ENCODE measurements at regions not wholly inside any gene's neighbourhood (a gene's known extent, or its start where the extent isn't known, plus 50 kb on each side); places are given as distances from the start of the nearest gene placed in this dataset.

GRCh38 chrX:5100004-5100403 is 1128.7 kb downstream of the NLGN4X start (continued):
- TF ChIP-seq, protein P1, sequence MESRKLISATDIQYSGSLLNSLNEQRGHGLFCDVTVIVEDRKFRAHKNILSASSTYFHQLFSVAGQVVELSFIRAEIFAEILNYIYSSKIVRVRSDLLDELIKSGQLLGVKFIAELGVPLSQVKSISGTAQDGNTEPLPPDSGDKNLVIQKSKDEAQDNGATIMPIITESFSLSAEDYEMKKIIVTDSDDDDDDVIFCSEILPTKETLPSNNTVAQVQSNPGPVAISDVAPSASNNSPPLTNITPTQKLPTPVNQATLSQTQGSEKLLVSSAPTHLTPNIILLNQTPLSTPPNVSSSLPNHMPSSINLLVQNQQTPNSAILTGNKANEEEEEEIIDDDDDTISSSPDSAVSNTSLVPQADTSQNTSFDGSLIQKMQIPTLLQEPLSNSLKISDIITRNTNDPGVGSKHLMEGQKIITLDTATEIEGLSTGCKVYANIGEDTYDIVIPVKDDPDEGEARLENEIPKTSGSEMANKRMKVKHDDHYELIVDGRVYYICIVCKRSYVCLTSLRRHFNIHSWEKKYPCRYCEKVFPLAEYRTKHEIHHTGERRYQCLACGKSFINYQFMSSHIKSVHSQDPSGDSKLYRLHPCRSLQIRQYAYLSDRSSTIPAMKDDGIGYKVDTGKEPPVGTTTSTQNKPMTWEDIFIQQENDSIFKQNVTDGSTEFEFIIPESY (IDR thresholded peaks at IDR 0.05), result no peak
- TF ChIP-seq EGR1 (IDR thresholded peaks at IDR 0.05; ENCODE audit: low read depth in 2 of 2) (no peak), RXRA (IDR thresholded peaks at IDR 0.05) (no peak), FOXA1 (IDR thresholded peaks at IDR 0.05) (no peak), FOXA2 (IDR thresholded peaks at IDR 0.05) (no peak), TAF1 (conservative IDR thresholded peaks at IDR 0.05) (no peak)
- TF ChIP-seq, protein P2, sequence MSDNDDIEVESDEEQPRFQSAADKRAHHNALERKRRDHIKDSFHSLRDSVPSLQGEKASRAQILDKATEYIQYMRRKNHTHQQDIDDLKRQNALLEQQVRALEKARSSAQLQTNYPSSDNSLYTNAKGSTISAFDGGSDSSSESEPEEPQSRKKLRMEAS (IDR thresholded peaks at IDR 0.05), result no peak

GRCh38 chrX:5086388-5086787 is 1142.3 kb downstream of the NLGN4X start:
- Histone ChIP-seq H3K4me3 (ENCODE audit: low read depth in 1 of 3, low read length in 3 of 3) (no peak overlapping the region), H3K27ac (ENCODE audit: low read depth in 1 of 2, low read length in 2 of 2) (no peak overlapping the region), H3K9me3 (ENCODE audit: control insufficient read depth in 4 of 4, low read length in 3 of 4) (peaks cover 0 to 2% (median 0%) of the 10 kb centered on the region in 4 donors), H3K27me3 (ENCODE audit: control insufficient read depth in 4 of 4, insufficient read depth in 4 of 4, low read length in 3 of 4) (no peaks in the 10 kb centered on the region), H3K4me1 (ENCODE audit: control insufficient read depth in 4 of 4, insufficient read depth in 4 of 4, low read length in 3 of 4) (no peaks in the 10 kb centered on the region), H3K9ac (ENCODE audit: low read depth in 1 of 2, low read length in 2 of 2) (no peak overlapping the region), H3K36me3 (ENCODE audit: control insufficient read depth in 4 of 4, insufficient read depth in 3 of 4, low read depth in 1 of 4, low read length in 3 of 4) (no peaks in the 10 kb centered on the region)
- no peak for DNase-seq (ENCODE audit: low spot score)
- no peak for TF ChIP-seq RAD21 (IDR thresholded peaks at IDR 0.05)
- TF ChIP-seq FOXA1 (IDR thresholded peaks at IDR 0.05), result no peak
- no peak for TF ChIP-seq RXRA (IDR thresholded peaks at IDR 0.05)
- no peak for TF ChIP-seq CTCF (IDR thresholded peaks at IDR 0.05; ENCODE audit: low read depth, low read length, missing input control)
- TF ChIP-seq EGR1 (IDR thresholded peaks at IDR 0.05; ENCODE audit: low read depth in 2 of 2), result no peak
- WGBS, result 75% methylated on average over 2 of the region's 2 CpGs

- Histone ChIP-seq H3K4me1 (ENCODE audit: control insufficient read depth in 4 of 4, insufficient read depth in 4 of 4, low read length in 3 of 4) (no peaks in the 10 kb centered on the region), H3K27me3 (ENCODE audit: control insufficient read depth in 4 of 4, insufficient read depth in 4 of 4, low read length in 3 of 4) (no peaks in the 10 kb centered on the region), H3K9ac (ENCODE audit: low read depth in 1 of 2, low read length in 2 of 2) (no peak overlapping the region), H3K4me3 (ENCODE audit: low read depth in 1 of 3, low read length in 3 of 3) (no peak overlapping the region), H3K27ac (ENCODE audit: low read depth in 1 of 2, low read length in 2 of 2) (no peak overlapping the region), H3K36me3 (ENCODE audit: control insufficient read depth in 4 of 4, insufficient read depth in 3 of 4, low read depth in 1 of 4, low read length in 3 of 4) (no peaks in the 10 kb centered on the region), H3K9me3 (ENCODE audit: control insufficient read depth in 4 of 4, low read length in 3 of 4) (peaks cover 0 to 2% (median 0%) of the 10 kb centered on the region in 4 donors)
- no peak for DNase-seq (ENCODE audit: low spot score)
- TF ChIP-seq, protein P2 (IDR thresholded peaks at IDR 0.05), result no peak
- TF ChIP-seq, protein P3, sequence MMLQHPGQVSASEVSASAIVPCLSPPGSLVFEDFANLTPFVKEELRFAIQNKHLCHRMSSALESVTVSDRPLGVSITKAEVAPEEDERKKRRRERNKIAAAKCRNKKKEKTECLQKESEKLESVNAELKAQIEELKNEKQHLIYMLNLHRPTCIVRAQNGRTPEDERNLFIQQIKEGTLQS (IDR thresholded peaks at IDR 0.05), result no peak
- TF ChIP-seq FOXA1 (IDR thresholded peaks at IDR 0.05) (no peak), EGR1 (IDR thresholded peaks at IDR 0.05; ENCODE audit: low read depth in 2 of 2) (no peak), HNF4A (conservative IDR thresholded peaks at IDR 0.05) (no peak), GABPA (IDR thresholded peaks at IDR 0.05 in 1 of 2, conservative IDR thresholded peaks at IDR 0.05 in 1 of 2) (no peak), RXRA (IDR thresholded peaks at IDR 0.05) (no peak), JUND (IDR thresholded peaks at IDR 0.05) (no peak), HNF4G (IDR thresholded peaks at IDR 0.05) (no peak), YY1 (IDR thresholded peaks at IDR 0.05) (no peak), CTCF (IDR thresholded peaks at IDR 0.05; ENCODE audit: low read depth, low read length, missing input control) (no peak), TAF1 (conservative IDR thresholded peaks at IDR 0.05) (no peak), RAD21 (IDR thresholded peaks at IDR 0.05) (no peak)
- TF ChIP-seq, protein P1 (IDR thresholded peaks at IDR 0.05), result no peak
- TF ChIP-seq, protein P4, sequence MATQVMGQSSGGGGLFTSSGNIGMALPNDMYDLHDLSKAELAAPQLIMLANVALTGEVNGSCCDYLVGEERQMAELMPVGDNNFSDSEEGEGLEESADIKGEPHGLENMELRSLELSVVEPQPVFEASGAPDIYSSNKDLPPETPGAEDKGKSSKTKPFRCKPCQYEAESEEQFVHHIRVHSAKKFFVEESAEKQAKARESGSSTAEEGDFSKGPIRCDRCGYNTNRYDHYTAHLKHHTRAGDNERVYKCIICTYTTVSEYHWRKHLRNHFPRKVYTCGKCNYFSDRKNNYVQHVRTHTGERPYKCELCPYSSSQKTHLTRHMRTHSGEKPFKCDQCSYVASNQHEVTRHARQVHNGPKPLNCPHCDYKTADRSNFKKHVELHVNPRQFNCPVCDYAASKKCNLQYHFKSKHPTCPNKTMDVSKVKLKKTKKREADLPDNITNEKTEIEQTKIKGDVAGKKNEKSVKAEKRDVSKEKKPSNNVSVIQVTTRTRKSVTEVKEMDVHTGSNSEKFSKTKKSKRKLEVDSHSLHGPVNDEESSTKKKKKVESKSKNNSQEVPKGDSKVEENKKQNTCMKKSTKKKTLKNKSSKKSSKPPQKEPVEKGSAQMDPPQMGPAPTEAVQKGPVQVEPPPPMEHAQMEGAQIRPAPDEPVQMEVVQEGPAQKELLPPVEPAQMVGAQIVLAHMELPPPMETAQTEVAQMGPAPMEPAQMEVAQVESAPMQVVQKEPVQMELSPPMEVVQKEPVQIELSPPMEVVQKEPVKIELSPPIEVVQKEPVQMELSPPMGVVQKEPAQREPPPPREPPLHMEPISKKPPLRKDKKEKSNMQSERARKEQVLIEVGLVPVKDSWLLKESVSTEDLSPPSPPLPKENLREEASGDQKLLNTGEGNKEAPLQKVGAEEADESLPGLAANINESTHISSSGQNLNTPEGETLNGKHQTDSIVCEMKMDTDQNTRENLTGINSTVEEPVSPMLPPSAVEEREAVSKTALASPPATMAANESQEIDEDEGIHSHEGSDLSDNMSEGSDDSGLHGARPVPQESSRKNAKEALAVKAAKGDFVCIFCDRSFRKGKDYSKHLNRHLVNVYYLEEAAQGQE (IDR thresholded peaks at IDR 0.05), result no peak
- WGBS, result 76% methylated on average over 6 of the region's 6 CpGs
These were observed 1144.4 kb downstream of the NLGN4X start for GRCh38 chrX:5084279-5084678.

Data from liver (tissue), 8 donors.